ENCODE measurements at regions not wholly inside any gene's neighbourhood (a gene's known extent, or its start where the extent isn't known, plus 50 kb on each side); places are given as distances from the start of the nearest gene placed in this dataset.

GRCh38 chr4:151568966-151569365 lies 160.0 kb downstream of the FHIP1A start:
- no peak for FAIRE-seq
- H2AFZ ChIP-seq (ENCODE audit: low read length): no peak overlapping the region

More at GRCh38 chr4:151568966-151569365, 160.0 kb downstream of the FHIP1A start:
- ChIA-PET POLR2A (no interaction called here), CTCF (ENCODE audit: low intra/inter-chr PET ratio, low total read pairs) (no interaction called here)
- DNase-seq (ENCODE audit: low spot score) (no peak), ATAC-seq (no peak)
- Histone ChIP-seq H3K9me3 (ENCODE audit: low read length) (no peaks in the 10 kb centered on the region), H3K79me2 (ENCODE audit: insufficient read depth, low read length) (no peaks in the 10 kb centered on the region), H3K9ac (ENCODE audit: insufficient read depth, low read depth, low read length) (no peak overlapping the region), H3K4me2 (ENCODE audit: low read depth, low read length) (no peak overlapping the region), H3K27ac (ENCODE audit: extremely low read length, insufficient read depth, low read length) (no peak overlapping the region), H3K4me1 (ENCODE audit: insufficient read depth, low read length) (no peaks in the 10 kb centered on the region), H3K27me3 (ENCODE audit: control insufficient read depth in 1 of 2, insufficient read depth in 2 of 2, low read length in 2 of 2) (no peaks in the 10 kb centered on the region), H4K20me1 (ENCODE audit: insufficient read depth, low read length) (no peaks in the 10 kb centered on the region), H3K36me3 (replicated peaks in 1 of 2; ENCODE audit: control insufficient read depth in 1 of 2, insufficient read depth in 2 of 2, low read length in 2 of 2) (no peaks in the 10 kb centered on the region; a peak in 1 of 5 replicates), H3K4me3 (replicated peaks in 1 of 3; ENCODE audit: insufficient read depth in 1 of 3, low read depth in 2 of 3, low read length in 3 of 3) (no peak overlapping the region)
- WGBS (ENCODE audit: low lambda C conversion rate): 89% methylated on average over 5 of the region's 5 CpGs
- TF ChIP-seq ZNF775 (CRISPR knock-in tag; IDR thresholded peaks at IDR 0.05; ENCODE audit: borderline replicate concordance): no peak
- TF ChIP-seq NONO (IDR thresholded peaks at IDR 0.05): no peak
- TF ChIP-seq NONO (CRISPR knock-in tag; conservative IDR thresholded peaks at IDR 0.05): no peak
- no peak for TF ChIP-seq ZNF577 (CRISPR knock-in tag; IDR thresholded peaks at IDR 0.05; ENCODE audit: borderline replicate concordance, low read depth)
- no peak for TF ChIP-seq STAG1 (CRISPR knock-in tag; IDR thresholded peaks at IDR 0.05)
- no peak for TF ChIP-seq FOSL2 (CRISPR knock-in tag; IDR thresholded peaks at IDR 0.05)
- TF ChIP-seq CENPT (CRISPR knock-in tag; IDR thresholded peaks at IDR 0.05; ENCODE audit: low read depth): no peak
- no peak for TF ChIP-seq TCF7L2 (IDR thresholded peaks at IDR 0.05; ENCODE audit: low read depth, low read length)
- TF ChIP-seq ZNF282 (IDR thresholded peaks at IDR 0.05; ENCODE audit: partially characterized antibody): no peak
- TF ChIP-seq CBX5 (CRISPR knock-in tag; IDR thresholded peaks at IDR 0.05; ENCODE audit: borderline replicate concordance): no peak
- no peak for TF ChIP-seq DR1 (CRISPR knock-in tag; IDR thresholded peaks at IDR 0.05)
- TF ChIP-seq, protein P1, sequence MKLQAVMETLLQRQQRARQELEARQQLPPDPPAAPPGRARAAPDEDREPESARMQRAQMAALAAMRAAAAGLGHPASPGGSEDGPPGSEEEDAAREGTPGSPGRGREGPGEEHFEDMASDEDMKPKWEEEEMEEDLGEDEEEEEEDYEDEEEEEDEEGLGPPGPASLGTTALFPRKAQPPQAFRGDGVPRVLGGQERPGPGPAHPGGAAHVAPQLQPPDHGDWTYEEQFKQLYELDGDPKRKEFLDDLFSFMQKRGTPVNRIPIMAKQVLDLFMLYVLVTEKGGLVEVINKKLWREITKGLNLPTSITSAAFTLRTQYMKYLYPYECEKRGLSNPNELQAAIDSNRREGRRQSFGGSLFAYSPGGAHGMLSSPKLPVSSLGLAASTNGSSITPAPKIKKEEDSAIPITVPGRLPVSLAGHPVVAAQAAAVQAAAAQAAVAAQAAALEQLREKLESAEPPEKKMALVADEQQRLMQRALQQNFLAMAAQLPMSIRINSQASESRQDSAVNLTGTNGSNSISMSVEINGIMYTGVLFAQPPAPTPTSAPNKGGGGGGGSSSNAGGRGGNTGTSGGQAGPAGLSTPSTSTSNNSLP (IDR thresholded peaks at IDR 0.05; ENCODE audit: low read depth, low read length): no peak
- TF ChIP-seq SMARCE1 (IDR thresholded peaks at IDR 0.05; ENCODE audit: borderline replicate concordance): no peak
- TF ChIP-seq, protein P2, sequence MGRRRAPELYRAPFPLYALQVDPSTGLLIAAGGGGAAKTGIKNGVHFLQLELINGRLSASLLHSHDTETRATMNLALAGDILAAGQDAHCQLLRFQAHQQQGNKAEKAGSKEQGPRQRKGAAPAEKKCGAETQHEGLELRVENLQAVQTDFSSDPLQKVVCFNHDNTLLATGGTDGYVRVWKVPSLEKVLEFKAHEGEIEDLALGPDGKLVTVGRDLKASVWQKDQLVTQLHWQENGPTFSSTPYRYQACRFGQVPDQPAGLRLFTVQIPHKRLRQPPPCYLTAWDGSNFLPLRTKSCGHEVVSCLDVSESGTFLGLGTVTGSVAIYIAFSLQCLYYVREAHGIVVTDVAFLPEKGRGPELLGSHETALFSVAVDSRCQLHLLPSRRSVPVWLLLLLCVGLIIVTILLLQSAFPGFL (CRISPR knock-in tag; IDR thresholded peaks at IDR 0.05): no peak
- no peak for TF ChIP-seq NFE2L1 (CRISPR knock-in tag; IDR thresholded peaks at IDR 0.05; ENCODE audit: borderline replicate concordance)
- no peak for TF ChIP-seq BRCA1 (CRISPR knock-in tag; IDR thresholded peaks at IDR 0.05)
- no TSS peak for BruUV-seq (replicated peaks)
- intact Hi-C loops (cut with micrococcal nuclease; ENCODE audit: unreplicated experiment): no loop called here
- in situ Hi-C loops (cut with HindIII; ENCODE audit: extremely low pct_ligation_motif_present, low pct_unique_long_range_greater_than_20kb): no loop called here
